ENCODE measurements at regions not wholly inside any gene's neighbourhood (a gene's known extent, or its start where the extent isn't known, plus 50 kb on each side); places are given as distances from the start of the nearest gene placed in this dataset.

- no peak for DNase-seq
Observed at GRCh38 chr7:41024126-41024525, 678.8 kb downstream of the INHBA start.

- no peak for DNase-seq
Observed at GRCh38 chr7:41020056-41020455, 682.8 kb downstream of the INHBA start.

- no peak for DNase-seq
Observed at GRCh38 chr7:41013117-41013516, 689.8 kb downstream of the INHBA start.

- DNase-seq, result no peak
Observed at GRCh38 chr7:41012041-41012440, 690.8 kb downstream of the INHBA start.

- no peak for DNase-seq
Observed at GRCh38 chr7:41010967-41011366, 691.9 kb downstream of the INHBA start.

GRCh38 chr7:41010418-41010817, 692.5 kb downstream of the INHBA start:
- DNase-seq, result no peak

GRCh38 chr7:41007811-41008210, 695.1 kb downstream of the INHBA start:
- DNase-seq, result no peak

GRCh38 chr7:41007351-41007751, 695.5 kb downstream of the INHBA start:
- no peak for DNase-seq

GRCh38 chr7:41006306-41006995, 696.4 kb downstream of the INHBA start:
- DNase-seq, result no peak

GRCh38 chr7:41005374-41005901, 697.5 kb downstream of the INHBA start:
- no peak for DNase-seq

- no peak for DNase-seq
Observed at GRCh38 chr7:41003977-41004376, 698.9 kb downstream of the INHBA start.

GRCh38 chr7:41003611-41003940, 699.3 kb downstream of the INHBA start:
- DNase-seq, result no peak

- peak; percentile 11 for DNase-seq
Observed at GRCh38 chr7:41002741-41003610, 699.9 kb downstream of the INHBA start.

GRCh38 chr7:41000042-41000441, 702.8 kb downstream of the INHBA start:
- no peak for DNase-seq

- no peak for DNase-seq
Observed at GRCh38 chr7:40996233-40996677, 706.6 kb downstream of the INHBA start.

GRCh38 chr7:40990841-40991240, 712.0 kb downstream of the INHBA start:
- DNase-seq, result no peak

- DNase-seq, result no peak
Observed at GRCh38 chr7:40987571-40987970, 715.3 kb downstream of the INHBA start.

- DNase-seq, result peak; percentile 86
Observed at GRCh38 chr7:40986351-40986873, 716.5 kb downstream of the INHBA start.

- no peak for DNase-seq
Observed at GRCh38 chr7:40983111-40983510, 719.8 kb downstream of the INHBA start.

GRCh38 chr7:40979296-40979695, 723.6 kb downstream of the INHBA start:
- DNase-seq, result no peak

GRCh38 chr7:40978047-40978446, 724.8 kb downstream of the INHBA start:
- DNase-seq, result no peak

- DNase-seq, result no peak
Observed at GRCh38 chr7:40977533-40977932, 725.4 kb downstream of the INHBA start.

- no peak for DNase-seq
Observed at GRCh38 chr7:40972426-40972825, 730.5 kb downstream of the INHBA start.

GRCh38 chr7:40969641-40970040, 733.2 kb downstream of the INHBA start:
- no peak for DNase-seq
